Fibroblast of lung (primary cell): ENCODE measurements at regions not wholly inside any gene's neighbourhood (a gene's known extent, or its start where the extent isn't known, plus 50 kb on each side); places are given as distances from the start of the nearest gene placed in this dataset.

Experiments
- EZH2 ChIP-seq: IDR thresholded peaks from 2 replicates; pipeline ENCODE4 v1.5.1; 2012; ENCODE audit warnings: low read length, control low read depth, mild to moderate bottlenecking; ENCODE audit errors: missing control alignments
- TF ChIP-seq, protein P1 (sequence below), 2 donors: IDR thresholded peaks in 1 of 2; conservative IDR thresholded peaks in 1 of 2; 1 replicate in 1 of 2; 2 replicates in 1 of 2; pipeline ENCODE4 v1.5.1; 2011 to 2012; ENCODE audit warnings: low read length in 2 of 2, control low read depth in 1 of 2, inconsistent platforms in 1 of 2, low read depth in 1 of 2, mild to moderate bottlenecking in 1 of 2

DNA sequence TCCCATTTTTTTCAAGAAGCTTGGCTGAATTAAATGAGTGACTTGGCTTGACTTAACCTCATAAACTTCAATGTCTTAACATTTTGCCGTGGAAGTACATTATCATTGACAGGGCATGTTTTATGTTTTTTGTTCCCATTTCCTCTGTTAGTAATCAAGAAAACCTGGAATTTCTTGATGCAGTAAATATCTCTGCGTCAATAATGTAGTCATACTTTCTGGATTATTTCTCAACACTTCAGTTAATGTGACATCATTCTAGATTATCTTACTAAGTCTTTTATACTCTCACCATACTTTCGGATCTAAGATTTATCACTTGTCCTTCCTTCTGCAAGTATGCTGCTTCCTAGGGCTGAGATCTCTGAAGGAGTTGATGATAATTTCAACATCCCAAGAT is 58.6 kb upstream of the PGR start:
- TF ChIP-seq, protein P1, sequence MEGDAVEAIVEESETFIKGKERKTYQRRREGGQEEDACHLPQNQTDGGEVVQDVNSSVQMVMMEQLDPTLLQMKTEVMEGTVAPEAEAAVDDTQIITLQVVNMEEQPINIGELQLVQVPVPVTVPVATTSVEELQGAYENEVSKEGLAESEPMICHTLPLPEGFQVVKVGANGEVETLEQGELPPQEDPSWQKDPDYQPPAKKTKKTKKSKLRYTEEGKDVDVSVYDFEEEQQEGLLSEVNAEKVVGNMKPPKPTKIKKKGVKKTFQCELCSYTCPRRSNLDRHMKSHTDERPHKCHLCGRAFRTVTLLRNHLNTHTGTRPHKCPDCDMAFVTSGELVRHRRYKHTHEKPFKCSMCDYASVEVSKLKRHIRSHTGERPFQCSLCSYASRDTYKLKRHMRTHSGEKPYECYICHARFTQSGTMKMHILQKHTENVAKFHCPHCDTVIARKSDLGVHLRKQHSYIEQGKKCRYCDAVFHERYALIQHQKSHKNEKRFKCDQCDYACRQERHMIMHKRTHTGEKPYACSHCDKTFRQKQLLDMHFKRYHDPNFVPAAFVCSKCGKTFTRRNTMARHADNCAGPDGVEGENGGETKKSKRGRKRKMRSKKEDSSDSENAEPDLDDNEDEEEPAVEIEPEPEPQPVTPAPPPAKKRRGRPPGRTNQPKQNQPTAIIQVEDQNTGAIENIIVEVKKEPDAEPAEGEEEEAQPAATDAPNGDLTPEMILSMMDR (conservative IDR thresholded peaks at IDR 0.05 in 1 of 2, IDR thresholded peaks at IDR 0.05 in 1 of 2; ENCODE audit: low read depth in 1 of 2, low read length in 2 of 2) = no peak
- TF ChIP-seq EZH2 = no peak
